ENCODE measurements at regions not wholly inside any gene's neighbourhood (a gene's known extent, or its start where the extent isn't known, plus 50 kb on each side); places are given as distances from the start of the nearest gene placed in this dataset.

DNA sequence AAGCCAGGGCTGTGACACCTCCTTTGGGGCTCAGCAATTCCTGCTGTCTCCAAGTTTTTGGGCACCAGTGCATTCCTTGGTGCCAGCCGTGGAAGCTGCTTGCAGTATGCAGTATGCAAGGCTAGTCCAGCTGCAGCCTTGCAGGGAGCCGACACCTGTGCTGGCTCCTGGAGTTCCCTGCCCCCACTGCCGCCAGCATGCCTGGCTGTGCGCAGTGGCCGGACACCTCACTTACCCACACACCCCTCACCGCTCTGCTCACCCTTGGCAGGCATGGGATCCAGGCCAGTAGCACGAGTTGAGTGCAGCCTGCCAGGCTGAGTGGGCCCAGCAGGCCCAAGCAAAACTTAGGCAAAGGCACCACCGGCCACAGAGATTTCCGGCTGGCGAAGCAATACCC is 77.4 kb downstream of the SAMD9 start:
- TF ChIP-seq, protein P1, sequence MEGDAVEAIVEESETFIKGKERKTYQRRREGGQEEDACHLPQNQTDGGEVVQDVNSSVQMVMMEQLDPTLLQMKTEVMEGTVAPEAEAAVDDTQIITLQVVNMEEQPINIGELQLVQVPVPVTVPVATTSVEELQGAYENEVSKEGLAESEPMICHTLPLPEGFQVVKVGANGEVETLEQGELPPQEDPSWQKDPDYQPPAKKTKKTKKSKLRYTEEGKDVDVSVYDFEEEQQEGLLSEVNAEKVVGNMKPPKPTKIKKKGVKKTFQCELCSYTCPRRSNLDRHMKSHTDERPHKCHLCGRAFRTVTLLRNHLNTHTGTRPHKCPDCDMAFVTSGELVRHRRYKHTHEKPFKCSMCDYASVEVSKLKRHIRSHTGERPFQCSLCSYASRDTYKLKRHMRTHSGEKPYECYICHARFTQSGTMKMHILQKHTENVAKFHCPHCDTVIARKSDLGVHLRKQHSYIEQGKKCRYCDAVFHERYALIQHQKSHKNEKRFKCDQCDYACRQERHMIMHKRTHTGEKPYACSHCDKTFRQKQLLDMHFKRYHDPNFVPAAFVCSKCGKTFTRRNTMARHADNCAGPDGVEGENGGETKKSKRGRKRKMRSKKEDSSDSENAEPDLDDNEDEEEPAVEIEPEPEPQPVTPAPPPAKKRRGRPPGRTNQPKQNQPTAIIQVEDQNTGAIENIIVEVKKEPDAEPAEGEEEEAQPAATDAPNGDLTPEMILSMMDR (IDR thresholded peaks at IDR 0.05; ENCODE audit: low read depth, low read length, missing control alignments) = no peak
- Histone ChIP-seq H3K27me3 (replicated peaks) (no peaks in the 10 kb centered on the region), H3K27ac (no peak overlapping the region), H3K4me3 (ENCODE audit: low read depth, low read length) (no peak overlapping the region), H3K36me3 (replicated peaks) (no peaks in the 10 kb centered on the region)
- DNase-seq = no peak
- in situ Hi-C loops (cut with HindIII; ENCODE audit: low pct_ligation_motif_present, low sequenced_read_pairs) = no loop called here

DNA sequence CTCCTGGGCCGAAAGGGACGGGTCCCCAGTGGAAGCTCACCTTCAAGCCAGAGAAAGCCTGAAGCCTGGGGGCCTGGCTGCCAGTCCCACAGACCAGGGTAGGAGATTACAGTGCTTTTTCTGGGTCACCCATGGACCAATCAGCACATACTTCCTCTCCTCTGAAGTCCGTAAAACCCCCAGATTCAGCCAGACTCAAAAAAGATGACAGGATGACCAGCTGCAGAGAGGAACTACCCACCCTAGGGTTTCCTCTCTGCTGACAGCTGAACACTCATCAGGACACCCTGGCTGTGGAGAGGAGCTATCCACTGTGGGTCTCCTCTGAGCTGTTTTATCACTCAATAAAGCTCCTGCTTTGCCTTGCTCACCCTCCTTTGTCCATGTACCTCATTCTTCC is 78.0 kb downstream of the SAMD9 start:
- H3K27me3 ChIP-seq (replicated peaks) = no peaks in the 10 kb centered on the region
- H3K4me3 ChIP-seq (ENCODE audit: low read depth, low read length) = no peak overlapping the region
- TF ChIP-seq, protein P1 (IDR thresholded peaks at IDR 0.05; ENCODE audit: low read depth, low read length, missing control alignments) = no peak
- no peak overlapping the region for H3K27ac ChIP-seq
- no peaks in the 10 kb centered on the region for H3K36me3 ChIP-seq (replicated peaks)
- in situ Hi-C loops (cut with HindIII; ENCODE audit: low pct_ligation_motif_present, low sequenced_read_pairs) = no loop called here
- DNase-seq = no peak

DNA sequence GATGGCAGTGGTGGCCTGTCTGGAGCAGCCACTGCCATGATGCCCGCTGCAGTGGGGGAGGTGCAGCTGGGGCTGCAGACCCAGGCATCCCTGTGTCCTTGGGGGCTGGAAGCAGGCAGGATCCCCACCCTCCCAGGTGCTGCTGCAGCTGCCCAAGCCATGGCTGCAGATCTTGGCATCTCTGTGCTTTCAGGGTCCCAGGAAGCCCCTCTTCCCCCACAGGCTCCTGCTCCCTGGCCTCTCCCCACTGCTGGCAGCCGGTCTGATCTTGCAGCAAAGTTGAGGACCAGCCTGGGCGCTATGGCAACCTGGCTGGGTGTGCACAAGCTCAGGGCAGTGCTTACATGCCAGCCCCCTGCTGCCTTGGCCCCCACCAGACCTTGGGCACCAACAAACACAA is 78.5 kb downstream of the SAMD9 start:
- in situ Hi-C loops (cut with HindIII; ENCODE audit: low pct_ligation_motif_present, low sequenced_read_pairs) = no loop called here
- no peaks in the 10 kb centered on the region for H3K27me3 ChIP-seq (replicated peaks)
- H3K4me3 ChIP-seq (ENCODE audit: low read depth, low read length) = no peak overlapping the region
- TF ChIP-seq, protein P1 (IDR thresholded peaks at IDR 0.05; ENCODE audit: low read depth, low read length, missing control alignments) = no peak
- no peaks in the 10 kb centered on the region for H3K36me3 ChIP-seq (replicated peaks)
- H3K27ac ChIP-seq = no peak overlapping the region
- no peak for DNase-seq

DNA sequence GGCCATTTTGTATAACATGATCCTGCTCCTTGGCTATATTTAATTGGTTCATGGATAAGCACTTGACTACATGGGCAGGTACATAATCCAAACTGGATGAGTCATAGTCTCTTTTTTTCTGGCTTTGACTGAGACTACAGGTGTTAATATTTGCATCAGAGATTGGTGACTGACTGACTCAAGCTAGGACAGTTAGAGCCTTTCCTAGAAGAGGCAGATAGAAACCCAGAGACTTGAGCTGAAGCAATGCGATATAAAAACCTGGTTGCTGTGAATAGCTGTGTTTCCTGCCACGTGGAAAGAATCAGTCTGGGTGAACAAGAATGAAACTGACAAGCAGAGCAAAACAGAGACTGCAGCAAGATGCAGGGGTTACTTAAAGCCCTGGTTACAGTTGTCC is 81.0 kb downstream of the SAMD9 start:
- TF ChIP-seq, protein P1 (IDR thresholded peaks at IDR 0.05; ENCODE audit: low read depth, low read length, missing control alignments) = no peak
- Histone ChIP-seq H3K36me3 (replicated peaks) (no peaks in the 10 kb centered on the region), H3K27ac (no peak overlapping the region), H3K4me3 (ENCODE audit: low read depth, low read length) (no peak overlapping the region), H3K27me3 (replicated peaks) (no peaks in the 10 kb centered on the region)
- no peak for DNase-seq
- in situ Hi-C loops (cut with HindIII; ENCODE audit: low pct_ligation_motif_present, low sequenced_read_pairs) = no loop called here

DNA sequence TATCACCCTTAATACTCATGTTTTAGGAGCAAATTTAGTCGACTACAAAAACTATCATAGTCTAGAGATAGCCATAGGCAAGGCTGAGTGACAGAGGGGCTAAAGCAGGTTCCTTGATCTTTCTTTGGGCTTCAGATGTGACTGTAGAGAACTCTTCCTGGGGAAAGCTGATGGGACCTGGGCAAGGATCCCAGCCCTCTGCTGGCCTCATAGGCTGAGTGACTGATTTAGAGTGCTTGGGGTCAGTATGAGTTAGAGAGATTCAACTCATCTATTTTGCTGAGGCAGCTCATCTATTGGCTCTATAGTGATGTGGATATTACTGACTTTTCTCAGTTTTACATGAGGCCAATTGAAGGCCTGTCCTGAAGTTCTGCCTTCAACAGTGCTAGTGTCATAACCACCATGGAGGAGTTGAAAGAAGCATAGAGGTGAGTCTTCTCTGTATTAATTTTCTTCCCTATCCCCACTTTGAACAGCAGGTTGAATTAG is 81.6 kb downstream of the SAMD9 start:
- no peak overlapping the region for H3K4me3 ChIP-seq (ENCODE audit: low read depth, low read length)
- H3K27ac ChIP-seq = no peak overlapping the region
- no peaks in the 10 kb centered on the region for H3K36me3 ChIP-seq (replicated peaks)
- TF ChIP-seq, protein P1 (IDR thresholded peaks at IDR 0.05; ENCODE audit: low read depth, low read length, missing control alignments) = no peak
- DNase-seq = no peak
- in situ Hi-C loops (cut with HindIII; ENCODE audit: low pct_ligation_motif_present, low sequenced_read_pairs) = no loop called here
- no peaks in the 10 kb centered on the region for H3K27me3 ChIP-seq (replicated peaks)

DNA sequence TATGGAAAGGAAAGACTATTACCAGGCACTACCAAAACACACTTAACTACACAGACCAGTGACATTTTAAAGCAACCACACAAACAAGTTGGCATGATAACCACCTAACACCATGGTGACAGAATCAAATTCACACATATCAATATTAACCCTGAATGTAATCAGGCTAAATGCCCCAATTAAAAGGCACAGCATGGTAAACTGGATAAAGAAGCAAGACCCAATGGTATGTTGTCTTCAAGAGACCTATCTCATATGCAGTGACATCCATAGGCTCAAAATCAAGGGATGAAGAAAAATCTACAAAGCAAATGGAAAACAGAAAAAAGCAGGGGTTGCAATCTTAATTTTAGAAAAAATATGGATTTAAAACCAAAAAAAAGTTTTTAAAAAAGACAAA is 86.0 kb downstream of the SAMD9 start:
- H3K36me3 ChIP-seq (replicated peaks) = no peaks in the 10 kb centered on the region
- TF ChIP-seq, protein P1 (IDR thresholded peaks at IDR 0.05; ENCODE audit: low read depth, low read length, missing control alignments) = no peak
- no peaks in the 10 kb centered on the region for H3K27me3 ChIP-seq (replicated peaks)
- no peak for DNase-seq
- in situ Hi-C loops (cut with HindIII; ENCODE audit: low pct_ligation_motif_present, low sequenced_read_pairs) = no loop called here
- no peak overlapping the region for H3K4me3 ChIP-seq (ENCODE audit: low read depth, low read length)
- no peak overlapping the region for H3K27ac ChIP-seq

Data from brain microvascular endothelial cell (primary cell).